Erythroblast (primary cell): ENCODE measurements at regions not wholly inside any gene's neighbourhood (a gene's known extent, or its start where the extent isn't known, plus 50 kb on each side); places are given as distances from the start of the nearest gene placed in this dataset.

Experiments used
- DNase-seq, 2 experiments: peaks; one replicate each; lab custom pipeline; 2025; lab: John Stamatoyannopoulos, UW
- GATA1 ChIP-seq: IDR thresholded peaks from 2 replicates; pipeline ENCODE4 v1.6.1; 2011; ENCODE audit warnings: low read depth, mild to moderate bottlenecking, control low read depth, low read length, moderate library complexity
- POLR2A ChIP-seq: IDR thresholded peaks from 2 replicates; pipeline ENCODE4 v1.6.1; 2011; ENCODE audit warnings: mild to moderate bottlenecking, low read length

DNA sequence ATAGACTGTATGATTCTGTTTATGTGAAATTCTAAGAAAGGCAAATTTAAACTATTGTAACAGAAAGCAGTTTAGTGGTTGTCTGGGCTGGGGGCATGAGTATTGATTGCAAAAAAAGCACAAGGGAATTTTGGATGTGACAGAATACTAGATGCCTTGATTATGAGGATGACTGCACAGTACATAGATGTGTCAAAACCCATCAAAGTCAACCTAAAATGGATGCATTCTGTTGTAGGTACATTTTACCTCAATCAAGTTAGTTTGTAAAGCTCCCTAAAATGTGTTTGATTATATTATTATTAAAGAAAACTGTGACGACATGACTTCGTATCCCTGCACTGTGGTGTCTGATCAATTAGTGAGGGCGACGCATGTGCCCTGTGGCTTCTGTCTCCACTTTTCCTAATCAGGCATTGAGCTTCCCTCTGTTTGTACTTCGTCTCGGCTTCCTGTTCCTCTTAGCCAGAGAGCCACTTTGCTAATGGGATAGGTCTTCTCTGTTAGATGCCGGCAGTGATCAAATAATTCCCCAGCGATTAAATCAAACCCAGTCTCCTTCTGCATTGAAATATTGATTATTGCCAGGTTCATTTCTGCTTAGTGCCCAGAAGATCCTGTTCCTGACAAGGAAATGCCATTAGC, 118.3 kb upstream of the GGTLC1 start:
- no peak for DNase-seq
- no peak for TF ChIP-seq POLR2A
- no peak for TF ChIP-seq GATA1

DNA sequence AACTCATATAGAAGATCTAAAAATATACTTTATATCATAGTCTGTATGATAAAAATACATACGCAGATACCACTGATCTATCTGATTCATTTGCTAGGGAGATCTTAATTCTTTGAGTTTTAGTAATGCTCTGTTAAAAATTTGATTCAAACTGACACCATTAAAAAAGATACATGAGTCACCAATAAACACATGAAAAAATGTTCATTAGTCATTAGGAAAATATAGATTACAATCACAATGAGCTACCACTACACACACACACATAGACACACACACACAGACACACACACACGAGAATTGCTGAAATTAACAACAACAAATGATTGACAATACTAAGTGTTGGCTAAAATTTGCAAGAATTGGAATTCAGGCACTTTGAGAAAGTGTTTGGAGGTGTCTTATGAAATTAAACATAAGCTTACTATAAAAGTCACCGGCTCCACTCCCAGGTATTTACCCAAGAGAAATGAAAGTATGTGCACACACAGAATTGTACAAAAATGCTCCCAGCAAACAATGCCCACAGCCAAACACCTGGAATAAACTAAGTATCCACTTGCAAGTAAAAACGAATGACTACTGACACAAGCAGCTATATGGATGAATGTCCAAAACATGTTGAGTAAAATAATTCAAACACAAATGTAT, 117.7 kb upstream of the GGTLC1 start:
- TF ChIP-seq POLR2A (no peak), GATA1 (no peak)
- DNase-seq: no peak

DNA sequence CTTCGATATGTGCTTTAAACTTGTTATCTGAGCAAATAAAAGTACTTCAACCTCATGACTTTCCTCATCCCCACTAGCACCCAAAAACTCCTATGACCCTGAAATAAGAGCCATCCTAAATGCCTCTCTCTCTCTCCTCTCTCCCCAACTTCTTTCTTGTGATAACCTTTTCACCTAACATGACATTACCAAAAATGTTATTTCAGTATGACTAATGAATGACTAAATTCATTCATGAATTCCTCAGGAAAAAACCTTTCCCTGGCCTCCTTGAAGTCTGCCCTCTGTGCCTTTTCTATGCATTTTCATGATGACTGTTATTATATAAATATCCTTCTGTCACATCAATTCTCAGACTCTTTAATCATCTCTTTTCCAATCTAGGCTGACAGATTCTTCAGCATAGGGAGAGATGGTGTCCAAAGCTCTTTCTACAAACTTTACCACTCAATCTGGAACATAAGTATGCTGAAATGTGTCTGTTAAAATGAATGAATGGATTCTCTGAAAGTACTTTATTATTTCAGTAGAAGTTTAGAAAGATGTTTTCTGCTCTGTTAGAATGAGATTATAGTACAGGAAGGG, 114.3 kb upstream of the GGTLC1 start:
- TF ChIP-seq POLR2A: no peak
- no peak for TF ChIP-seq GATA1
- DNase-seq: no peak

DNA sequence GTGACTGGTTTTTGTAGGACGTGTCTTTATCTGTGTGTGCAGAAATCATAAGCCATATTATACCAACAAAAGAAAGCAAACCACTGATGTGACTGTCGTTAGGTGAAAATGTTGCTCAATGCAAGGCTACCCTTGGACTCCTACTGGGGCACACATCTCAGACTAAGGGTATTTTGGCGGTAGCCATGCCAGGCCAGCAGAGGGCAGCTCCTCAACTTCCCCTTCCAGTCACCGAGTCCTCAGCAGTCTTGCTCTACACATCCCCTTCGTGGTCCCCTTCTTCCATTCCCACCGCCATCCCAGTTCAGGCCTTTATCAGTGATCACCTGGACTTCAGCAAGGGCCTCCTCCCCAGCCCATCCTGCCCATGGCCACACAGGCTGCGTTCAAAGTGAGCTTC, 113.7 kb upstream of the GGTLC1 start:
- TF ChIP-seq POLR2A (no peak), GATA1 (no peak)
- peak in 1 of 2 experiments; percentile 13 for DNase-seq

DNA sequence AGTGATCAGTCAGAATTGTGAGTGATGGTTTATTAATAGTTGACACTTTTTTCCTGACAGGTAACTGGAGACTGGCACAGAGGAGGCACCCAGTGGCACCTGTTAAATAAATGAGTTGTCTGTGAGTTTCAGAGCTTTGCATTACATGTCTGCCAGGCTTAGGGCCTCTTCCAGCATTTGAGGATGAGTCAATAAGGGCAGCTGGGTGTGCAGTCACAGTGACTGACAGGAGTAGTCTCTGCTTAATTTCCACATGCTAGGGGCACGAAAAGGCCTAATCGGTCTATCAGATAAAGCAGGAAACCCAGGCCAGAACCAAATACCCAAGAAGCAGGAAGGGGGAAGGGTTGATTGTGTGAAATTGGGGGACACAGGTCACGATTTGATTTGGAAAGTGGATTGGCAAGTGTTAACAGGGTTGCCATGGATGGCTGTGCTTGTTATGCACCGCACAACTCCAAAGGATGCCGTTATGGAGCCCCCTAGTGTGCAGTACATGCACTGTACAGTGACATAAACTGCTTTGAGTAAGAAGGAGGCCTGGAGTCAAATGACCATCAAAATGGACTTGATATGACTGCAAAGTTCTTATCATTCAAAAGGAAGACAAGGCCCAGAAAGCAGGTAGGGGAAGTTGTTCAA, 111.9 kb upstream of the GGTLC1 start:
- DNase-seq: peak; percentile 30 to 58
- TF ChIP-seq GATA1 (no peak), POLR2A (no peak)

DNA sequence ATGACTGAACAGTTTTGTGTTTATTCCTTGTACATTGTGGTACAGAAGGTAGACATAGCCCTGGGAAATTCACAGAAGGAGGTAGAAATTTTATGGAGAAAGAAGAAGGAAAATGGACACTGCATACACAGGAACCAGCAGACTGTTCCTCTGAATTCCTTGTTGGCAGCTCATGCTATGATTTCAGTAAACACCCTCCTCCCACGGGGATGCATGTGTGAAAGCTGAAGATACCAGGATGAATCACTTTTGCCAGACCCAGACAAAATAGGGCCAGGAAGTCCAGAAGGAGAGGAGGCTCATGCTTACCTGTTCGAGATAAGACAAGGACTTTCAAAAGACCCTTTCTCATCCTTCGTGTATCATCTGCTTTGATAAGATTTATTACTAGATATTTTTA, 110.3 kb upstream of the GGTLC1 start:
- TF ChIP-seq GATA1: no peak
- no peak for TF ChIP-seq POLR2A
- no peak for DNase-seq

DNA sequence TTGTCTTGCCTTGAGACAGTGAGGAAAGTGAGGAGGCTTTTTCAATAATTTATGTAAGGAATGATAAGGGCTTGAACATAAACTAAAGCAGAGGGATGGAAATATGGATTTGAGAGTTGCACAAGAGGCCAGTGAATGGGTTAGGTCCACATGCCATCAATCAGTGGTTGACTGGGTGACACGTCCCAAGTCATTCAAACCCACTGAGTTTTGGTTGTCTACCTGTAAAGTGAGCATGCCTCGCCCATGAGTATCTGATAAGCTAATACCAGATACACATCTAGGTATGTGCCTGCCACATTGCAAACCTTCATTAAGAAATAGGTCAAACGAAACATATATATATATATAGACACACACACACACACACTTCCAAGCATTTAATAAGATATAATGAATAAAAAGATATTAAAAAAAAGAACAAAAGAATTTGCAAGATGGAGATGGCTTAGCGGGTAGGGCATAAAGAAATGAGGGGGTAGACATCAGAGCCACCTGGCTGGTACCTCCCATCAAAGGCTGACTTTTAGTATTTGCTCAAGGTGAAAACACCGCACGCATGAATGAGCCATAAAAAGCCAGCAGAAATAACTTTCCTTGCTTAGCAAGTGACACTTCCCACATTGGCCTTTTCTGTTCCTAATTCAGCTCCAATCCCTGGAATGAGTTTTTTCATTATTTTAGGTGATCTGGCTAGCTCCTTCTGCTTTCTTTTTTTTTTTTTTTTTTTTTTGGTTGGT, 109.1 kb upstream of the GGTLC1 start:
- no peak for DNase-seq
- TF ChIP-seq GATA1: no peak
- no peak for TF ChIP-seq POLR2A

DNA sequence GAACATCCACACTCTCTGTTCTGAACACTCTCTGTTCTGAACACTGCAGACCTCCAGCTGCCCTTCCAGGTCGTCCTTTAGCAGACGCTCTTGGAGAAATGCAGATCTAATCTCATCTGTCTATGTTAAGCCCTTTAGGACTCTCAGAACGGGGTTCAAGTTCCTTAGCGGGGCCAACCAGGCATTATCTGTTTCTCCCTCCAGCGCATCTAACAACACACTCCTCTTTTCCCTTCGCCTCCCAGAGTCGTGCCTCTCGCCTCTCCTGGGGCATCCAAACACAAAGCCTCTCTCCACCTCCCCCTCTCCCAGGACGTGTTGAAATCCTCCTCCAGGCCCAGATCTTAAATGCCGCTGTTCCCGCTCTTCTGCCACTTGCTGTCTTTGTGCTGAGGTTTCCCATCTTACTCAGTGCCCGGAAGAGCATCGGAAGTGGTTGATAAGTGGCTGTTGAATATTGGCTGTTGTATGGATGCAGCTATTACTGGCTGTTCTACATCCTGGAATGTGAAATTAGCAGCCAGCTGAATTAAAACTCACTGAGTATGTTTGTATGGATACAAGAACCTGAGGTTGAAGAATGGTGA, 108.4 kb upstream of the GGTLC1 start:
- no peak for DNase-seq
- no peak for TF ChIP-seq POLR2A
- TF ChIP-seq GATA1: no peak

DNA sequence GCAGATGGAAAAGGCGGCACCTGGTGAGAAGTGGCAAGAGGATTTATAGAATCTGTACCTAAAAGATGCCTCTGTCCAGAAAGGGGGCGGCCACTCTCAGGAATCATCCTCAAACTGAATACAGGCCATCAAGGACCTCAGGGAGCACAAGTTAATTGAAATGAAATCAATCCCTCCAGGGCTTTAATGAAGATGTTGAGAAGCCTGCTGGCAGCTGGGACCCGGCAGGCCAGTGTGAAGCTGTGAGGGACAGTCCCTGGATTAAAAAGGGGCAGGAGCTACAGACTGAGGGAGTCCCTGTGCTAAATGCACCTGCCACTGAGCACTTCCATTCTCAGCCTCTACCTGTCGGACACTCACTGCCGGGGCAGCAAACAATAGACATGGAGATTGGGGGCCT, 107.7 kb upstream of the GGTLC1 start:
- TF ChIP-seq GATA1: no peak
- TF ChIP-seq POLR2A: no peak
- DNase-seq: no peak

DNA sequence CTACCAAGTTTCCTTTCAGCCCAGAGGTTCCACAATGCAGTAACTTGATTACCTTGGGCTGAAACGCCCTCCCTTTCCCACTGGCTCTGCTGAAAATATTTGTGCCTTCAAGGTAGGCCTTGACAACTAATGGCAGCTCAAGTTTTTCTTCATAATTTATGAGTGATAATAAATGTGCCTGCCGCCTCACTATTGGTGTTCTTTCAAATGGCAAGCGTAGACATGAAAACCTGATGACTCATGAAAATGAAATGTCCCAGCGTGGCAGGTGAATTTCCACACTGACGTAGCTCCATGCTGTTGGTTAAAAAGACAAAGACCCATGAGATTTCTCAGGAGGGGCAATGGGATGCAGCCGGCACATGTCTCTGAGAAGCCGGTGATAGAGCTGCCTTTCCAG, 107.2 kb upstream of the GGTLC1 start:
- DNase-seq: no peak

DNA sequence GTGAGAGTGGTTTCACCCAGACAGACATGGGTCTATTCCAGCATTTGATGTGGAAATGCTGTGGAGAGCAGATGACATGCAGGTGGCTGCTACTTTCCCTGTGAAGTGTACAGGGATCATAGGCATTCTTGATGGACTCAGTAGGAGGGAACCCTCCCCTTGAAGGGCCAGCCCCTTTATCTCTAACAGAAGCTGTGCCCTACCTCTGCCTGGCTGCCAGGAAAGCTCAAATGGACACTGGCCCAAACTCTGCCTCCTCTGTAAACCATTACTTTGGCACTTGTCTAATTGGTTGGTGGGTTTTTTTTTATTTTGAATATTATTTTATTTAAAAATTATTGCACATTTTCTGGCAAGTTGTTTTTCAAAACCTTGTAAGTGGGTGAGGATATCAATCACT, 106.7 kb upstream of the GGTLC1 start:
- no peak for TF ChIP-seq POLR2A
- no peak for TF ChIP-seq GATA1
- DNase-seq: no peak

More for the DNA sequence above, 107.2 kb upstream of the GGTLC1 start:
- TF ChIP-seq GATA1: no peak
- TF ChIP-seq POLR2A: no peak

DNA sequence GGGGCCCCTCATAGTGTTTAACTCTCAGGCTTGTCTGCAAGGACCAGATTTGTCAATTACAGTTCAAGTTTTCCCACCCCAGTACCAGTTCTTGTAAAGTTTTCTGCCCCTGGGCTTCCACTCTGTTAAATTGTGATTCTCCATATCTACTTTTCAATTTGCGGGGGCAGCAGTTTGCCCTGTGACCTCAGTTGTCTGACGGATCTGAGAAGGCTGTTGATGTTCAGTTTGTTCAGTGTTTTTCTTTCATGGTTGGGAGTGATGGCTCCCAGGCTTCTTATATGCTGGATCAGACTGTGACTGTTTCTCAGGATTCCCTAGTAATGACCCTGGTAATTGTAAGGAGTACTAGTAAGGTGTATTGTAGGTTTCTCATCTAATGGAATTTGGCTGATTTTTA, 101.0 kb upstream of the GGTLC1 start:
- no peak for TF ChIP-seq GATA1
- TF ChIP-seq POLR2A: no peak
- no peak for DNase-seq

DNA sequence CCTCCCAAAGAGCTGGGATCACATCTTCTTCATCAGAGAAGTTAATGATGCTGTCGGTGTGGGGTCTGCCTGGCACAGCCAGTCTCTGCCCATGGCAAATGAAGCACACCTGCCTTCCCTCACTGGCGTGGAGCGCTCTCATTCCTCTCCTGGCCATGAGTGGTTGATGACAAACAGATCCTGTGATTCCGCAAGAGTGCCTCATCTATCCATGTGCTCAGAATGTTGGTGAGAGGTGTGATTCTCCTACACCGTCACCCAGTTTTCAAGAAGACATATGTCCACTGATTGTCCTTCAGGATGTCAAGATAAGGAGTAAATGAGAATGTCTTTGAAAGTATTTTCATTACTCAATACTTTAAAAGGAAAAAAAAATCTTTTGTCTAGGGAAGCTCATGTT, 97.5 kb upstream of the GGTLC1 start:
- TF ChIP-seq POLR2A (no peak), GATA1 (no peak)
- DNase-seq: no peak

DNA sequence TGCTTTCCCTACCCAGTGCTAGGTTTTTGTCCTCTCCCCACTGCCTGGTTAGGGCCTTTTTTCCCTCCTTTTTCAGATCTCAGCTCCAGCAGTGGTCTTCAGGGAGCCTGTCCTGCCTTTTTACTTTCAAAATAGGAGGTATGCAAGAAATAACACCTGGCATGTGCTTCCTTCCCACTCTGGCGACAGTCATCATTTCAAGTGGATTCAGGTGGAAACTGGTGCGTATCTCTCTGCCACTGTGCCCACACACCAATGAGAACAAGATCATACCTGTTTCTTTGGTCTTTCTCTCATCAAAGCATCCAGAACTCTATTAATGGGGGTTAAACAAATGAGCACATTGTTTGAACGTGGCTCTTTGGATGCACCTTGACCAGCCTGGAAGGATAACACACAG, 95.7 kb upstream of the GGTLC1 start:
- no peak for TF ChIP-seq POLR2A
- TF ChIP-seq GATA1: no peak
- no peak for DNase-seq
